HG02970 (cell line): ENCODE measurements at regions not wholly inside any gene's neighbourhood (a gene's known extent, or its start where the extent isn't known, plus 50 kb on each side); places are given as distances from the start of the nearest gene placed in this dataset.

Source experiments
- ATAC-seq: cut with Tn5 transposase; IDR thresholded peaks from one replicate; pipeline ENCODE4 v1.9.1; 2021; ENCODE audit warnings: mild to moderate bottlenecking, moderate library complexity, moderate number of reproducible peaks; ENCODE audit not compliant: unreplicated experiment, low FRiP score

GRCh38 chr2:106572541-106573450 is 85.6 kb downstream of the CD8B2 start:
- ATAC-seq, result no peak

- ATAC-seq, result no peak
Measured at GRCh38 chr2:106573773-106574172, 86.6 kb downstream of the CD8B2 start.

DNA sequence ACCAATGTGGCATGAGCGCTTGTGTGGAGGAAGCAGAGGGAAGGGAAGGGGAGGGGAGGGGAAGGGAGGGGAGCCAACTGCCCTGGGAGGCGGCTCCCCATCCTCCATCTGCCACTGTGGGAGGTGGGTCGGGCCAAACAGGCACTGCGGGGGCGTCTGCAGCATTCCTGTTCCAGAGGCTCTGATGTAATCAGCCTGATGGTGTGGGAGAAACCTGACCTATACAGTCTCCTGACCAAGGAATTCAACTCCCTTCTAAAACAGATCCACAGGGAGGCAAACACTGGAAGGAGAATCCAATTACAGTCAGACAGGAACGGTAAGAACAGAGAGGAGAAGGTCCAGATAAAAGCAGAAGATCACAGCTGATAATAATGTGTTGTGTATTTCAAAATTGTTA is 88.8 kb downstream of the CD8B2 start:
- no peak for ATAC-seq

DNA sequence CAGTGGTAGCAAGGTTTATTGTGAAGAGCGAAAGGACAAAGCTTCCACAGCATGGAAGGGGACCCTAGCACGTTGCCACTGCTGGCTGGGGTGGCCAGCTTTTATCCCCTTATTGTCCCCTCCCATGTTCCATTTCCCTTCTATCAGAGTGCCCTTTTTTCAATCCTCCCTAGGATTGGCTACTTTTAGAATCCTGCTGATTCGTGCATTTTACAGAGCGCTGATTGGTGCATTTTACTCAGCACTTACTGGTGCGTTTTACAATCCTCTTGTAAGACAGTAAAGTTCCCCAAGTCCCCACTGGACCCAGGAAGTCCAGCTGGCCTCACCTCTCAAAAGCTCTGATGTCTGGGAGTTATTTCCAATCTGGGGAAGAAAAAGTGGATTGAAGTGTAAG is 90.1 kb downstream of the CD8B2 start:
- no peak for ATAC-seq

DNA sequence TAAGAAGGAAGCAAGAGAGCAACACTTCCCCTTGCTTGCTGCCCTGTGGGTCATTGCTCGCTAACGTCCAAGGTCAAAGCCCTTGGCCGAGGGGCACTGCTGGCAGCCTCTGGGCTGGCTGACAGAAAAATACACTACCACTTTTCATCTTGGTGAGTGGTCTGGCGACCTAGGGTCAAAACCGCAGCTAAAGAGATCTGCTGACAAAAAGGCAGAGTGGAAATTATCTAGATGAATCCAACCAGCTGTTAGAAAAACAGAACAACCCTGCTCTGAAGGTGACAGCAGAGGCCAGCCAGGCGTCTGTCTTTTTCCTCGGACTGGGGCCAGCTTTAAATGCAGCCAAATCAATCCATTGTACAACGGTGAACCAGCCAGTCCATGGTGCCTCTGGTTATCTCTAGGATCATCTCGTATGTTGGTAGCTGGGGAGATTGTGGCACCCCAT is 92.6 kb downstream of the CD8B2 start:
- ATAC-seq, result no peak

DNA sequence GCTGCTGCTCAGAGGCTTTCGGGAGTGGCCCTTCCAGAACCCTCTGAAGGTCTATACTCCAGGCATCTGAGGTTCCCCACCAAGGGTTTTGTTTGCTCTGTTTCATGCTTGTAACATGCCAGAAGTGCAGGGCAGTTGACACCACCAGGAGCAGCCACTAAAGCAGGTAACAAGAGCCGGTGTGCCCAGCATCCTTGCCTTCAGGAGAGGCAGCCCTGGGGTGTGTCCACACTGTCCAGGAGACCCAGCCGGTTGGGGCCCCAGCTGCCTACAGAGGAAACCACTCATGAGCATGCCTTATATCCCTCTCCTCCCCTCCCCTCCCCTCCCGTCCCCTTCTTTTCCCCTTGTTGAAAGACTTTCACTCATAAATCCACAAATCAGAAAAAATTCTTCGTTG is 93.1 kb downstream of the CD8B2 start:
- no peak for ATAC-seq

DNA sequence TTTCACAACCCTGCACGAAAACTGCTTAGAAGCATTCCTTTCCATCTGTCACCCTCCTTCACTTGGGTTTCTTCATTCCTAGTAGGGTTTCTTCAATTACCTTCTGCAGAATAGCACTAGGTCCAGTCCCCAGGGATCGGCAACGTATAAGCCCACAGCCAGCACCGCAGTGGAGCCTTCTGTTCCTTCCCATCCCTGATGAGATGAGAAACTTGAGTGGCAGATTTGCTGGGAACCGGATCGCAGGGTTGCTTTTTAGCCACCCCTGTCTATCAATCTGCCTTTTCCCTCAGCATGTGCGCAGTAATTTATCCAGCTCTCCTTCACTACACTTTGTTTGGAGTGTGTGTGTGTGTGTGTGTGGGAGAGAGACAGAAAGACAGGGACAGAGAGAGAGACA is 94.2 kb downstream of the CD8B2 start:
- ATAC-seq, result no peak

- no peak for ATAC-seq
Measured at GRCh38 chr2:106581755-106582147, 94.6 kb downstream of the CD8B2 start.

DNA sequence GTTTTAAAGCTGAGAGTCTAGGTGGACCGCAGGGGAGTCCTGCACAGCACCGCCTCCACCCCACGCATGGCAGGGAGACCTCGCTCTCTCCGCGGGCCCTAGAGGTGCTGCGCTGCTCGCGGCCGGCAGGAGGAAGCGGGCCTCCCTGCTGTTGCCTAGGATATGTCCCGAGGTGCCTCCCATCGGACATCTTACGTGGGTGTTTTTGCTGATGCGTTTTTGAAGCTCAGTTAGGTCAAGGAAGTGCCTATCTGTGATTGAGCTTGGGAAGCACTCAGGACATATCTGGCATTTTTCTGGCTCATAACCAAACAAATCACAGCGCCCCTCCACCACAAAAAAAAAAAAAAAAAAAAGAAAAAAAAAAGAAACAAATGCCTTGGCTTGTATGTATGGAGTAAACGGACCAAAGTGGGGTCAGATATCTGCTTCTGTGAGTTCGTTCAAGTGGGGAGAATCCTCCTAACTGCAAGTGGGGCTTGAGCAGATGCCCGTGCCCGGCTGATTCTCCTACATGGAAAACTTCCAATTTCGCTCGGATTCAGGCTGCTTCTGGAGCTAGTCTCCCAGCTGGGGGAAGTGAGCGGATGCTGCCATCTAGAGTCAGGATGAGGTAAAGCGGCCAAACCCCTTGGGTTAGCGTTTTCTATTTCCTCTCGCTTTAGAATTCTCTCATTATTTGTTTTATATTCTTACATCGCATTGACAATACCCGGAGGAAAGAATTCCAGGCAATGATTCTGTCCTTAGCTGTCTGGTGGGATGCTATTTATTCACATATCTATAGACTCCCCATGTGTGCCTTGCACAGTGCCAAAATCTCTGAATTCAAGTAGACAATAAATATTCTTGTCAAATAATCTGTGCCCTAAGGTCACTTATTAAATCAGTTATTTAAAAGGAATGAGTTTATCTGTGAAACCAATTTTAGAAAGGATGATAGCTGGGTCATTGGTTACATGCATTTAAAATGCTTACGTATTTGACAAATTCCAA is 95.3 kb downstream of the CD8B2 start:
- peak; percentile 58 for ATAC-seq

DNA sequence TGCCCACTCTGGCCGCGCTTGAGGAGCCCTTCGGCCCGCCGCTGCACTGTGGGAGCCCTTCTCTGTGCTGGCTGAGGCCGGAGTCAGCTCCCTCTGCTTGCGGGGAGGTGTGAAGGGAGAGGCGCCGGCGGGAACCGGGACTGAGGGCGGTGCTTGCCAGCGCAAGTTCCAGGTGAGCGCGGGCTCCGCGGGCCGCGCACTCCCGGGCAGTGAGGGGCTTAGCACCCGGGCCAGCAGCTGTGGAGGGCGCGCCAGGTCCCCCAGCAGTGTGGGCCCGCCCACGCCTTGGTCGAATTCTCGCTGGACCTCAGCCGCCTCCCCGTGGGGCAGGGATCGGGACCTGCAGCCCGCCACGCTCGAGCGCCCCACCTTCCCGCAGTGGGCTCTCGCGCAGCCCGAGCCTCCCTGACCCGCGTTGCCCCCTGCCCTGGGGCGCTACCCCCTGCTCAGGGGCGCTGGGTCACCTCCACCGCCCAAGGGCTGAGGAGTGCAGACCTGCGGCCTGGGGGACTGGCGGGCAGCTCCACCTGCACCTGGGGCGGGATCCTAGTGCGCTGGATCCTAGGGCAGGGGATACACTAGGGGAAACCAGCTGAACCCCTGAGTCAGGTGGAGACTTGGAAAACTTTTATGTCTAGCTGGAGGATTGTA is 97.3 kb downstream of the CD8B2 start:
- no peak for ATAC-seq

DNA sequence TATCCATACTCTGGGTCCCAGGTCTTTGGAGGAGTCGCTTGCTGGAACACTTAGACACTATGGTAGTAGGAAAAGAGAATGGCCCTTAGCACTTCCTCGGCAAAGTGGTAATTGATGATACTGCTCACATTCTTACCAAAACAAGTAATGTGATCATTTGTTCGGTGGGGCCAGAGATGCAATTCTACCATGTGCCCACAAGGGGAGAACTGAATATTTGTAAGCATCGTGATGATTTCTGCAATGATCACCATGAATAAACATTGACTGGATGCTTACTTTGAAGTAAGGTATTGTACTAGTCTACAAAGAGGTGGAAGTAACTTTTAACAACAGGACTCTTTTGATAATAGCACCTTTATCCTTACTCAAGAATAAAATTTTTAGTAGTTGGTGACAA is 109.7 kb downstream of the CD8B2 start:
- no peak for ATAC-seq

GRCh38 chr2:106599540-106599939 is 112.4 kb downstream of the CD8B2 start:
- no peak for ATAC-seq

DNA sequence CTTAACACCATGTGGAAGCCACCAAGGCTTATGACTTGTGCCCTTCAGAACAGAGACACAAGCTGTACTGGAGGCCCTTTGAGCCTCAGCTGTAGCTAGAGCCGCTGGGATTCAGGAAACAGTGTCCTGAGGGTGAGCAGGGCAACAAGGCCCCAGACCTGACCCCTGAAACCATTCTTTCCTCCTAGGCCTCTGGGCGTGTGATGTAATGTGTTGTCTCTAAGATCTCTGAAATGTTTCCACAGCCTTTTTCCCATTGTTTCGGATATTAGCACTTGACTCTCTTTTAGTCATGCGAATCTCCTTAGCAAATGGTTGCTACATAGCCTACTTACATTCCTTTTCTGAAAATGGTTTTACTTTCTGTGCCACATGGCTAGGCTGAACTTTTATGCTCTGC is 114.9 kb downstream of the CD8B2 start:
- no peak for ATAC-seq

DNA sequence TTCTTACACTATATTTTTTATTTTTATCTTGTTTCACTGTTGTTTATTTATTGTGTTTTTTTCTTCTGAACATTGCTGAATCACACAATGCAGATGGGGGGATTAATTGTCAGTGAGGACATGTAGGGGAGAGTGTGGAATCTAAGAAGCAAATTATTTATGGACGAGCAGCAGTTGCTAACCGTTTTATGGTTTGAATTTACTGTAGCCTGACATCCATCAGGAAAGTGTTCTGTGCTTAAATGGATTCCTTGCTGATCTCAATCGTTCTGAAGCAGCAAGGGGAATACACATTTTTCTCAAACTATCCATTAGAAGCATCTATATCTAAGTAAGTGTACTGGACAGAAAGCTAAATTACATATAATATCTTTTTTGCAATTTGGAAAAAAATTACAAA is 119.5 kb downstream of the CD8B2 start:
- ATAC-seq, result no peak

DNA sequence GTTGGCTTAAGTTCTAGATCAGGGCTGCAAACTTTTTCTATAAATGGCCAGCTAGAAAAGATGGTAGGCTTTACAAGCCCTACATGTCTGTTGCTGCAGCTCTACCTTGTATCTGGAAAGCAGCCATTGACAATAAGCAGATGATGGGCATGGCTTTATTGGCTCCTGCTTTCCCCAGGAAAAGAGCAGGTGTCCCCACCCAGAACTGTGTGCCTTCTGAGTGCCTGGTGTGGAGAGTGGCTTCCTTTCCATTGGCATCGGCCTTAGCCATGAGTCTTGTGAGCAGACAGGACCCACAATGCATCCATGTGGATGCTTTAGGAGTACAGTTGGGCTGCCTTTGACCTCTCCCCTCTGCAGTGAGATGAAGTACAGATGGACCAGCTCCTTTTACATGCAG is 120.2 kb downstream of the CD8B2 start:
- ATAC-seq, result no peak

GRCh38 chr2:106609780-106610179 is 122.6 kb downstream of the CD8B2 start:
- no peak for ATAC-seq

- ATAC-seq, result no peak
Measured at GRCh38 chr2:106614511-106615291, 127.5 kb downstream of the CD8B2 start.

DNA sequence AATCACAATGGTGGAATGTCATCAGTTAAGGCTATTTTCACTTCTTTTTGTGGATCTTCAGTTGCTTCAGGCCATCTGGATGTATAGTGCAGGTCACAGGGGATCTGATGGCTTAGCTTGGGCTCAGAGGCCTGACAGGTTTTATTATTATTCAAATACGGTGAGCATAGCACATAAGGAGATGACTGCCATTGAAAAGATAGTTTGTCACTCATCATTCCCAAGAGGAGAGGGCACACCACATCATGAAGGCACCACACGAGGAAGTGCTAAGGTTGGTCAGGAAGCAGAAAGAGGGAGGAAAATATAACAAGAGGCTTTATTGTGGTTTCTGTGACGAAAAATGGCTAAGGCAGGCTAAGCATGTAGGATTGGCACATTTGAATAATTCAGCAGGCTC is 131.4 kb downstream of the CD8B2 start:
- no peak for ATAC-seq

- ATAC-seq, result no peak
Measured at GRCh38 chr2:106623456-106623855, 136.3 kb downstream of the CD8B2 start.

DNA sequence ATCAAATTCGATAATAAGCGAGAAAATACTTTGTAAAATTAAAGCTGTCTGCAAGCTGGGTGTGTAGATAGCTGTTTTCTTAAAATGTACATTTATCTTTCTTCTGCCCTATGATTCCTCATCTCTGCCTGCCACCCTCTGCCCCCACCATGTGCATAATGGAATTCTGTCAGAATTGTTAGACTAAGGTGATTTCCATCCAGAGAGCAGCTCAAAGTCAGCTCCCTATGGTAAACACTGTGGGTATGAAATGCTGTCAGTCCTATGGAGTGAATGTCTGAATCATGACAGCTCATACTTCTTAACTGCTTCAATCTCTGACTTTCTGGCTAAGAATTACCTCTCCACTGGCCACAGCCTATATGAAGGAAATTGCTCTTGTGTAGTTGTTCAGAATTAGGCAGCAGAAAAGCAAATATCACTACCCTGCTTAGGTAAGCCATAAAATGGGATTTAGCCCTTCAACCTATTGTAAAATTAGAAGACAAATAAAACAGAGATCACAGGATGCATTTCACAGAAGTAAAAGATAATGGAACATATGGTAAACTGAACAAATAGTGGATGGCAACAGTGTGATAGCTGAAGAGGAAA is 137.7 kb downstream of the CD8B2 start:
- ATAC-seq, result no peak
